Embryonic facial prominence (tissue), 1 donor: ENCODE measurements at regions not wholly inside any gene's neighbourhood (a gene's known extent, or its start where the extent isn't known, plus 50 kb on each side); places are given as distances from the start of the nearest gene placed in this dataset.

ENCODE experiments used
- DNase-seq: peaks from one replicate; pipeline ENCODE4 v3.0.0-alpha.2; 2016; ENCODE audit errors: extremely low spot score

DNA sequence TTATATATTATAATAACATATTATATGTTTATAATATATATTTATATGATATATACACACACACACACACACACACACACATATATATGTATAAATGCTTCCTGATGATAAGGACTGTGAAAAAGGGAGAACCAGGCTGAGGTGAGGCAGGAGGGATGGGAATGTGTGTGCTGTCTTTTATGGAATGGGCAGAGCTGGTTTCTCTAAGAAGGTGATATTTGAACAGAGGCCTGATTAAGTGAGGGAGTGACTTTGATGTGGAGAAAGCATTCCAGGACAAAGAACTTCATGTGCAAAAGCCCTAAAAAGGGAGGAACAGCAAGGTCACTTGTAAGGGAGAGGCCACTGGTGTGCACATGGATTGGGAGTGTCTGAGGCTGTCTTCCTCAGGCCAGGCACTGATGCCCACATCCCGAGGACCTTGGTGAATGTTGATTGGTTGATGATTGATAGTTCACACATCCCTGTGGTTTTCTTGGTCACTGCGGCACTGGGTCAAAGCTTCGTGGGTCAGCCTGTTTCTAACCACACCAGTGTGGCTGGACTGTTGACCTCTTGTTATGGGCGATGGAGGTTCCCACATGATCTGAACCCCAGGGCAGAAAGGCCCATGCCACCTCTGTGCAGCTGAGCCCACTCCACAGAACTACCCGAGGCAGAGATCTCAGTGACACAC, 196.9 kb downstream of the MYCN start:
- no peak for DNase-seq

DNA sequence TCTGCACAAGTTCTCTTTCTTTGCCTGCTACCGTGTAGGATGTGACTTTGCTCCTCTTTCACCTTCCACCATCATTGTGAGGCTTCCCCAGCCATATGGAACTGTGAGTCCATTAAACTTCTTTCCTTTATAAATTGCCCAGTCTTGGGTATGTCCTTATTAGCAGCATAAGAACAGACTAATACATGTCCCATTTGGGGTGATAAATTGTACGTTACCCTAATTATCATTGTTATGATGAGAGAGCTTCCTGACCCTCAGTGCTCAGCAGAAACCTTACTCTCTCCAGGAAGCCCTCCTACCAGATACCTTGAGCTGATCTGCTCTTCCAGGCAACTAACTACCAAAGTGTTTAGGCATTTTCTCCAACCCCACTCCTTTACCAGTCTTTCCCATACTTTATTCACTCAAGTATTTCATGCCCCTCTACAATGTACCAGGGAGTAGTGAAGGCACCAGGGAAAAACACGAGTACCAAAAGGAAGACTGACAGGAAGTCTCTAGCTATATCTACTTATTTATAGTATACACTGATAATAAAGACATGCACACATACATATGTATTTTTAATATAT, 196.2 kb downstream of the MYCN start:
- DNase-seq = no peak

DNA sequence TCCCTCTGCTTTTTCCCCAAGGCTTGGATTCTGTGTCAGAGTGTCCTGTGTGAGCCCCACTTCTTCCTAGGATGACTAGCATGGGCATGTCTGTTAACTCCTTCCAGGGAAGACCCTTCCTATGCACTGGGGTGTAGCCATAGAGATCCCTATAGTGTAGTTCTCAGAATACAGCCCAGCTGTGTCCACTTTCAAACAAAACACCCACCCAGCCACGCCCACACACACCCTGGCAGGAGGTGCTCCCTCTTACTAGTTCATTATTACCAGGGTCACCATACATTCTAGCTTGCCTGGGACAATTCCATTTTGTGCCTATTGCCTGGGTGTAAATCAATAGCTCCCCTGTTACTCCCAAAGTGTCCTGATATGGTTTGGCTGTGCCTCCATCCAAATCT, 195.6 kb downstream of the MYCN start:
- DNase-seq = no peak

DNA sequence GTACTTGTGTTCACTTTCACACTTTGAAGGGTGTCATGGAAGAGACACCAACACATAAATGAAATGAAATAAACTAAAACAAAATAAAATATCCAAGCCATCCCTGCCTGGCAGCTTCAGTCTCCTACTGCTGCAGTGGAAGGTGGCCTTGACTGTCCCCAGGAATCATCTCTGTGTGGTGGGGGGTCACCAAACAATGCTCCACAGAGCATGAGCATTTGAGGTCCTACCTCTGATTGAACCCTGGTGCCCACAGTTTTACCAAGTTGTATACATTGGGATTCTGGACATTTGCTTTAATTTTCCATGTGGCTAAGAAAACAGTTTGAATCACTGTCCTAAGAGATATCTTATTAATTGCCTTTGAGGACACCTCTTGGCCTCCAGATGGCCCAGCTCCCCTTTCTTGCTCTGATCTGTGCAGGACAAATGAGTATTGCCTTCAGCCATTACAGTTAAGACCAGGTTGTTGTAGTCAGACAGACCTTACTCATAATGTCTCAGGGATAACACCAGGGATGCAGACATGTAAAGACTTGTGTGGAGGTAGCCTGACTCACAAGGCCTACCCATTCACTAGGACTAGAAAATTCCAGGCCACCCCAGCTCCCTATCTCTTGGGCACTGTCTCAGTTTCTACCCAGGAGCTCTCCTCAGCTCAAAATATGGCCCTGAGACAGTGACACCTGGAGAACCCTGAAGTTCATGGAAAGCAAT, 195.0 kb downstream of the MYCN start:
- no peak for DNase-seq

DNA sequence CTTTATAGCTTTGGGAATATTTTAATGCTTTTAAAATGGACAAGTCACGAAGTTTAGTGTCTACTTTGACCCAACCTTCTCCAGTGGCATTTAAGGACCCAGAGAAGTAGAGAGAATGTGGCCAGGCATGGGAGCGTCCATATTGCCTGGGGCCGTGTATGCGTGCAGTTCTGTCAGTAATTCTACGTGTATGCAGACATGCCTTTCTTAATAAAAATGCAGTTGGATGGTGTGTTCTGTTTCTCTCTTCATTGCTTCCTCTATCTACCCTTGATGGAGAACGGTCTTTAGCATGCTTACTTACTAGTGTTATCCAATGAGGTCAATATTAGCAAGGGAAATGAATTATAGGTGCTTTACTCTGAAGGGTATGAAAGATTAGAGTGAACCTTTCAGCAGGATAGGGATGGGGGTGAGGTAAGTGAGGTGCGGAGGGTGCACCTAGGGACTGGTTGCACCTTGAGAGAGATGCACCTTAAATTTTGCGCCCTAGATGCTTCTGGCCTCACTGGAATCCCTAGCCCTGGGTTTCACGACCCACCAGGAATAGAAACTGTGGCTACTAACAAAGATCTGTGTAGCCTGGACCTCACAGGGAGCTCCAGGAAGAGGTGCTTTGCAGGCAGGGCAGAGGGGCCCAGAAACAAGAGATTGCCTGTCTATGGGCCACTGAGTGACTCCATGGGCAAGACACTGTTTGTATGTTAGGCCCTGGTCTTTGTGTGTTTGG, 194.3 kb downstream of the MYCN start:
- DNase-seq = no peak

DNA sequence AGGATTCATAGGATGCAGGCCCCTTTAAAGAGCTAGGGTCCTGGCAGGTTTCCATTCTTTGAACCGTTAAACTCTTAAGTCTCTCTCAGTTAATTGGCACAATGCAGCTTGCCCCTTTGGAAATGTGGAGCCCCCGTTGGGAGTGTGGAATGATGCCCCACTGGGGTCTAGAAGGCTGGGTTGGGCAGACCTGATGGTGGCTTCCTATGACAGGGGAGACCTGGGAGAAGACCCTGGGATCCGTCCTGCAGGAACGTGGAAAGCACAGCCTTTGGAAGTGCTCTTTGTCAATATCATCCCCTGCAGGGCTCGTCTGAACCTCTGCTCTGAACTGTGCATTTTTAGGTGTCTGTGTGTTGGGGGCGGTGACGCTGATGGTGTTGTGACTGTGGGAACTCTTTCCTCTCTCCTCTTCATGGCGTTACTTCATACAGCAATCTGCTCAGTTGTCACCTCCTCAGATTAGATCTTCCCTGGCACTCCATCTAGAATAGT, 190.6 kb downstream of the MYCN start:
- no peak for DNase-seq

DNA sequence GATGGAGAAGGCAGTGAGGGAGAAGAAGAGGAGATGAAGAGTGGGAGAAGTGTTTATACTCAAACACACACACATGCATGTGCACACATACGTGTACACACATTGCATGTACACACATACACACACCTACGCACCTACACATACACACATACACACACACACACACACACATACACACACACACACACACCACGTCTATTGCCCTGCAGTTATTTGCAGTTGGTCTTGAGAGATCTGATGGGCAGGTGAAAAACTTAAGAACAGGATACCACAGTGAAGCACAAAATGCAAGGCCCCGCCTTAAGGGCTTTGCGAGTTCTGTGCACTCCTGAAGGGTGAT, 190.2 kb downstream of the MYCN start:
- no peak for DNase-seq

DNA sequence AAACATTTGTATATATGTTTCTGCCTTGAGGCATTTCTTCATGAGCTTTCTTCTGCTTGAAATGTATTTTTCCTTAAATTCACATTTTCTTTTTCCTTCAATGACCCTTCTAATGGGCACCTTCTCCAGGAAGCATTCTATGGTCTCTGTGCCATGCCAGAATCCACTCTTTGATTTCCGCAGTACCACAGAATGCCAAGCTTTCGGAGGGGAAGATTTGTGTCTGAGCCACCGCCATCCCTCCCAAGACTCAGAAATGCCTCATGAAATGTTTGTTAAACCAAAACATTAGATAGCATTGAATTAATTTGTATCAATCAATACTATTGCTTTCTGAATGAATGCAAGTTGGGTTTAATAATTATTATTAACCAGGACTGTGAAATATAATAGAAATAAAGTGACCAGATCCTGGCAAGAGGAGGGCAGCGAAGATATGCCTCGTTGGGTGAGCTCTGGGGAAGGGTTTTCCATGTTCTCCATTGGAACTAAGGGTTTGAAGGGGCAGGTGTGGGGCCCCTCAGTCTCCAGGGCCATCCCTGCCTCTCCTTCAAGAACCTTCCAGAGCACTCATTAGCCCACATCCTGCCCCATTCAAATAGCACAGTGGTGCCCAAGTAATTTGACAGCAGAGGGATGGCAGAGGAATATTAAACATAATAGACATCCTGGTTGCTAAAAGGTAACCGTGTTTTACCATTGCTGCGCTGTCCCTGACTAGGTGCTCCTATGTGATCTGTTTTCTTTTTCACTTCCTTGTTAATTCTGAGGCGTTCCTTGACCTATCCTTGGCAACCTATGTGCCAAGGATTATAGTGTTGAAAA, 189.6 kb downstream of the MYCN start:
- no peak for DNase-seq

DNA sequence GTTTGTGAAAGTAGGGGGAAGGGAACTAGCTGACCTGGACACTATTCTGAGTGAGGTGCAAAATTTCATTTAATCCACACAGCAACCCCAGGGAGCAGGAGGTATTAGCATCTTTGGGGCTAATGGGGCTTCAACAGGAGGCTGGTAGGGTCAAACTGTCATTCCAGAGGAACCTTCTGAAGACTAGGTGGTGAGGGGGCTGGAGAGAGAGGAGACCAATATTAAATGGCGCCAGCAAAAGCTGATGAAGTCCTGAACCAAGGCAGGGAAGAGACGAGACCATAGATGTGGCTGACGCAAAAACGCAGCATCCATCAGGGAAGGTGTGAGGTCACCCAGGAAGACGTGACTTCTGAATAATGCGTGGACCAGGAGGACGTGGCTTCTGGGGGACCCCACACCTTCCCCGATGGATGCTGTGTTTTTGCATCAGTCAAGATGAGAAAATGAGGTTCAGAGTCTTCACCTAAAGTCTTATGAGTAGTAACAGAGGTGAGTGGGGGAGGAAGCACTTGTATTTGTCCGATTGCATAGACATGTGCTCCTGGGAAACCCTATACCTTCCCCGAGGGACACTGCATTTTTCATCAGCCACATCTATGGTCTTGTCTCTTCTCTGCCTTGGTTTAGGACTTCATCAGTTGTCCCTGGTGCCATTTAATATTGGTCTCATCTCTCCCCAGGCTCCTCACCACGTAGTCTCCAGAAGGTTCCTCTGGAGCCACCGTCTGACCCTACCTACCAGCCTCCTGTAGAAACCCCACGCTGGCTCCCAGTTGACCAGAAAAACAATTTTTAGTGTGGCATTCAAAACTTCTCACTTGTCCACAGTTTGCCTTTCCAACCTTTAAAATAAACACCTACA, 188.6 kb downstream of the MYCN start:
- no peak for DNase-seq

DNA sequence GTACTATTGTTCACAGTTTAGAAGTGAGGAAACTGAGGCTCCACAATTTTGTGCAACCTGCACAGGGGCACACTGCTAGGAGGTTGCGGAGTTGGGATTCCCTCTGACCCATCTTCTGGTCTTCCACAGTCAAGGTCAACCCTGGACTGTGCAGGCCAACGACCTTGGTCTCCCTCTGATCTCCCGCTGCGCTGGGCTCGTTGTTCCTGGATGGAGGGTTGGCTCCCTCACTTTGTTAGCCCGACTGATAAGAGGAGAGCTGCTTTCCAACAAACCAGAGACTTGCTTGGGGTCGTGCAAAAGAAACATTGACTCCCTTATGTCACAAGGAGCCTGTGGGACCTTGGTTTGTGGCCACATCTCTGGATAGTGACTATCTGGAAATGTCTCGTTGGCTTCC, 187.6 kb downstream of the MYCN start:
- DNase-seq = no peak

DNA sequence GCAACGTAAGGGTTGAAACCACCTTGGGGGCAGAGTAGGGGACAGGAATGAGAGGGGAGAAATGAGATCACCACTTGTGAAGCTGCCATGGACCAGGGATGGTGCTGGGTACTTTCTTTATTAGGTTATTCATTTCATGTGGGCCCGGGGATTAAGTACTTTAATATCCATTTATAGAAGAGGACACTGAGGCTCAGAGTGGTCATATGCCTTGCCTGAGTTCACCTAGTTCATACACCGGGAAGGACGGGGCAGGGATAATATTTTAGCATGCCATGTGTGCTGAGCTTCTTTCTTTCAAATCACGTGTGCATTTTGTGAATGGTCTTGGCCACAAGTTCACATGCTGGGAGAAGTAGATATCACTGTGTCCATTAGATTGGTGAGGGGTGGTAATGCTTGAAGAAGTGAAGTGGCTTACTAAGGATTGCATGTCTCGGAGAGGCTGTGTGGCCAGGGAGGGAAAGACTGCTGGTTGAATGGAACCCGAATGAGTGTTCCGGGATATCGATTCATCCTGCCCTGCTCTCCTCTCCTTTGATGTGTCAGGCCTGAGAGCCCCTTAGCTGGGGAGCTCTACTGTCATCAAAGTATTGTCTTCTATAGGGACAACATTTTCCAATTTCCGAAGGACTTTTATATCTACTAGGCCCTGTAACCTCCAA, 187.1 kb downstream of the MYCN start:
- no peak for DNase-seq

DNA sequence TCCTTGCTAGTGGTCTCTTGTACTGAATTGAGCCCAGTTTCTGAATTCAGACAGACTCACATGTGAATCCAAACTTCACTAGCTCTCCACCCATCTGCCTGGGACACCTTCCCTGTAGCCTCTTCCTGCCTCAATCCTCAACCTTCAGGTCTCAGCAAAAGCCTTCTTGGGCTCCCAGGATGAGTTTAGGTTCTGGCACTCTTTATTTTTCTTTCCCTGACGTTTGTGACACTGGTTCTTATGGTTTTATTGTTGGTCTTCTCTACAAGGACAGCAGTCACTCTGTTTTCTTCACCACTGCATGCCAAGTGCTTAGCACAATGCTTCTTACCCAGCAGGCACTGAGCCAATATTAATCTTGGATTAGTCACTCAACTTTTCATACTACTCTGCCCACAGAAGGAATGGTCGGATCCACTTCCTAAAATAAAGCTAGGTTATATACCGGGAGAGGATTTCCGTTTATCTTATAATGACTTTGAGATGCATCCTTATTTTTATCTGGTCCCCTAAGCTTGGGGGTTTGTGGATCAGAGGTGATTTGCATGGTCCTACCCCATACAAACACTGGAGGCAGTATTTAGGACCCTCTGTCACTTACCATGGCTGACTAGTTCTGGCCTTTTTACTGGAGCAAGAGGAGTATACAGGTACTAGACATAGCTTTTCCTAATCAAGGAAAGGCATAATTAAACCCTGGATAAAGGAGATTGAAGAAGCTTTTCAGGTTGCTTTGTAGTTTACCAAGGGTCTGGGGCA, 186.3 kb downstream of the MYCN start:
- DNase-seq = no peak

DNA sequence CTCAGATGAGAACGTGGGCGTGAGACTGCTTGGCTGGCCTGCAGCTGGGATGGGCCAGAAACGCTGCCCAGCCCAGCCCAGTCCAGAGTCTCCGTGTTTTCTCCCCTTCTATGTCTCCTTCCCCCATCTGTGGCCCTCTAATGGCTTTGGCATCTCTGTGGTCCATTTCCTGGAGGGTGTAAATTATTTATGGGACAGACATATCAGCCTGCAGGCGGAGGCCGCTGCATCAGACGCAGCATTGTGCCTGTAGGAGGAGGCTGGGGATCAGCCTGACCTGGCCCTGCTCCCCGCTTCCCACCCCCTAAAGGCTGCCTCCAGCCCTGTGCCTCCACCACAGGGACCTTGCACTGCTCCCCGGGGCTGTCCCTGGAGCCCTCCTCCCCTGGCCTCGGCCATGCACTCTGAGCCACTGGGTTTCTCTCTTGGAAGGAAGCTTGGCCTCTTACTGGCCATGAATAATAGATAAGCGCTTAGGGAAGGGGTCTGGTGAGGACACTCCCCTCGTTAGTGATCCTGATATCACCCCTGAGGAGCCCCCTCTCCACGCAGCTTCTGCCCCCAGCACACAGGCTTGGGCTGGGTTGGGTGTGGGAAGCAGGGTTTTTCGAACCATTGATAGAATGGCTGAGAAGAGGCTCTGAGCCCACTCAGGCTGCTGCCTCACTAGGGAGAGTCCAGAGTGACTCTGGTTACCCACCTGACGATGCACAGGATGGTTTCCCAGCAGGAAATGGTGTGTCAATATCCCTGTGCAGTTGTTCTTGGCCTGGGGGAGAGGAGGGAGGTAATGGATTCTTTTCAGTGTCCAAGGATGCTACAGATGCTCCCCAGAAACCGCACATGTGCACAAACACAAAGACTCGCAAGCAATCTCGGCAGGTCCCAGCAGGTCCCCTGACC, 185.5 kb downstream of the MYCN start:
- no peak for DNase-seq

DNA sequence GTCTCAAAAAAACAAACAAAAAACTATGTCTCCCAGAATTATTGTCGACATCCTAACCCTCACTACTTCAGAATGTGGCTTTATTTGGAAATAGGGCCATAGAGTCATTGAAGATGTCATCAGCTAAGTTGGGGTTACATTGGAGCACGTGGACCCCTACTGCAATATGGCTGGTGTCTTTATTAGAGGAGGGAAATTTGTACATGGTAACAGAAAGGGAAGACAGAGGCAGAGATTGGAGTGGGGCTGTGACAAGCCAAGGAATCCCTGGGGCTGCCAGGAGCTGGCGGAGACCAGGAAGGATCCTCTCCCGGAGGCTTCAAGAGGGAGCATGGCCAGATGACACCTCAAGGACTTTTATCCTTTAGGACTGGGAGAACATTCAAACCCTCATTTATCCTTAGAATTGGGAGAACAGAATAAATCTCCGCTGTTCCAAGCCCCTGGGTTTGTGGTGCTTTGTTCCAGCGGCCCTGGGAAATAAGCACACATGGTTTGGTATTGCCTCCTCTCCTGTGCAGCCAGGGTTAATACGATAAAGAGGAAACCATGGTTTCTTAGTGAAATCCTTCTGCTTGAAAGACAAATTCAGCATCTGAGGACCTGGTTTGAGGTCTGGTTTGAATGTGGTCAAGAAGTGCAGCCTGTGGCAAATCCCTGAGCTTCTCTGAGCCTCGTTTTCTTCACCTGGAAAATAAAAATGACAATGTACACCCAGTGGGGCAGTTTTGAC, 184.7 kb downstream of the MYCN start:
- DNase-seq = no peak

DNA sequence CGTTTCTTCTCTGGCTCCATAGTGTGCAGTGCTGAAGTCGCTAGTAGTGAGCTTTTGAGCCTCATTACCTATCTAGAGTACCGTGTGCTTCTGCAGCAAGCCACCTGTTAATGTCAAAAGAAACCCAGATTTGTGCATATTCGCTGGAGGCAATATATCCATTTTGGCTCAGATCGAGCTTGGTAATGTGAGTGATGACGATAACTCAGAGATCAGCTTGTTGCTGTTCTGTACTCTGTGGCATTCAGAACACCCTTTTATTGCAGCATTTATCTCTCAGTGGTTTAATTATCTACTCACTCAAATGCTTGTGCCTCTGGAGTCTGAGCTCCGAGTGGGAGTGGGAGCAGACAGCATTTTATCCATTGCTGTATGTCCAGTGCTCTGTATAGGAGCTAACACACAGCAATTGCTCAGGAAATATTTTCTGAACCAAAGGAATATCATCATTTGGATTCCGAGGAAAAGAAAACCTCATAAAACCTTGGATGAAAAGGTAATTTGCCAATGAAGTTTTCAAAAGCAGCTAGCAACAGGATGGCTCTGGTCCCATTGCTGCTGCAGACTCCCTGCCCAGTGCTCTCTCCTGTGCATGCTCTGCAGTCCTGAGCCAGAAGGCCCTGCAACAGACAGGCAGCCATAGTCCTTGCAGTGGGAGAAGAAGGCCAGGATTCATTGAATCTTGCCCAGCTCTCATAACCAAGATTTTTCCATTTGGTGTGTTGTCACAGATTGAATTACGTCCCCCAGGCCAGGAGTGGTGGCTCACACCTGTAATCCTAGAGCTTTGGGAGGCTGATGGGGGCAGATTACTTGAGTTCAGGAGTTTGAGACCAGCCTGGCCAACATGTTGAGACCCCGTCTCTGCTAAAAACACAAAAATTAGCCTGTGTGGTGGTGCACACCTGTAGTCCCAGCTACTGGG, 183.8 kb downstream of the MYCN start:
- DNase-seq = no peak

DNA sequence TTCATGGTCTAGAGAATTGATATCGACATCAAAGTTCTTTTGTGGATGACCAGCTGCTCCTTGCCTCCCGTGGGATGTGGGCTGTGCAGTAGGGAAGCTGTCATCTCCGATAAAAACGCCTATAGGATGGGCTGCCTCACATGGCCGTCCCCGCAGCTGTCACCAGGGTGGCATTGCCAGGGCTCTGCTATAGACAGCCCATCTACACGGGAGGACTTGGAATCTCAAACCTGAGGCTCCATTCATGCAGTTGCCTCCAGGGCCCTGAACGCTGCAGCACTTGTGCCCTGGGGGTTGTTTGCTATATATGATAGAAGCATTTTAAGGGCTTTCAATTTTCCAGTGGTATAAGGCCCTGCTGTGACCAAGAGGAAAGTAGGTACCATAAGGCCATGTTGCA, 183.1 kb downstream of the MYCN start:
- no peak for DNase-seq

DNA sequence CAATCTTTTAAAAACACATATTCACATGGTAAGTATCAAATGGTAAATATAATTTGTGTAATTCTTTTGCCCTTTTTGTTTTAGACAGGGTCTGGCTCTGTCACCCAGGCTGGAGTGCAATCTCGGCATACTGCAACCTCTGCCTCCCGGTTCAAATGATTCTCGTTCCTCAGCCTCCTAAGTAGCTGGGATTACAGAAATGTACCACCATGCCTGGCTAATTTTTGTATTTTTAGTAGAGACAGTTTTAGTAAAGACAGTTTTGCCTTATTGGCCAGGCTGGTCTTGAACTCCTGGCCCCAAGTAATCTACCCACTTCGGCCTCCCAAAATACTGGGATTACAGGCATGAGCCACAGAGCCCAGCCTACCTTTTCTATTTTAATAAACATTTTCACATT, 182.2 kb downstream of the MYCN start:
- DNase-seq = no peak
